SKM-1 treated with dmso at 0.1 percent for 144 hours (cell line): ENCODE measurements at regions not wholly inside any gene's neighbourhood (a gene's known extent, or its start where the extent isn't known, plus 50 kb on each side); places are given as distances from the start of the nearest gene placed in this dataset.

Source experiments
- DNase-seq: peaks from one replicate; lab custom pipeline; 2025; ENCODE audit not compliant: unreplicated experiment; lab: John Stamatoyannopoulos, UW

- DNase-seq = no peak
Measured at GRCh38 chr2:53268626-53269025, 499.0 kb upstream of the CHAC2 start.

- no peak for DNase-seq
Measured at GRCh38 chr2:53268086-53268485, 499.5 kb upstream of the CHAC2 start.

- no peak for DNase-seq
Measured at GRCh38 chr2:53265544-53266299, 501.9 kb upstream of the CHAC2 start.

- no peak for DNase-seq
Measured at GRCh38 chr2:53260568-53260967, 507.0 kb upstream of the CHAC2 start.

- DNase-seq = no peak
Measured at GRCh38 chr2:53259395-53260009, 508.1 kb upstream of the CHAC2 start.

GRCh38 chr2:53257287-53257686, 510.3 kb upstream of the CHAC2 start:
- DNase-seq = no peak

- DNase-seq = no peak
Measured at GRCh38 chr2:53253244-53253643, 514.4 kb upstream of the CHAC2 start.

- DNase-seq = no peak
Measured at GRCh38 chr2:53252115-53252514, 515.5 kb upstream of the CHAC2 start.

GRCh38 chr2:53247956-53248735, 519.5 kb upstream of the CHAC2 start:
- no peak for DNase-seq

- DNase-seq = no peak
Measured at GRCh38 chr2:53243430-53243829, 524.2 kb upstream of the CHAC2 start.

GRCh38 chr2:53242090-53242489, 525.5 kb upstream of the CHAC2 start:
- DNase-seq = no peak

GRCh38 chr2:53235836-53236582, 531.6 kb upstream of the CHAC2 start:
- DNase-seq = no peak

GRCh38 chr2:53234548-53234903, 533.1 kb upstream of the CHAC2 start:
- peak; percentile 15 for DNase-seq

GRCh38 chr2:53233759-53234547, 533.7 kb upstream of the CHAC2 start:
- no peak for DNase-seq

- DNase-seq = no peak
Measured at GRCh38 chr2:53231908-53232307, 535.7 kb upstream of the CHAC2 start.

- DNase-seq = no peak
Measured at GRCh38 chr2:53230691-53231090, 536.9 kb upstream of the CHAC2 start.

- no peak for DNase-seq
Measured at GRCh38 chr2:53227535-53227934, 540.1 kb upstream of the CHAC2 start.

GRCh38 chr2:53220969-53221368, 546.6 kb upstream of the CHAC2 start:
- DNase-seq = peak; percentile 87

GRCh38 chr2:53217250-53217649, 550.4 kb upstream of the CHAC2 start:
- DNase-seq = no peak

- no peak for DNase-seq
Measured at GRCh38 chr2:53216805-53217204, 550.8 kb upstream of the CHAC2 start.

- no peak for DNase-seq
Measured at GRCh38 chr2:53212576-53212975, 555.0 kb upstream of the CHAC2 start.
